DLD1 (cell line): ENCODE measurements at regions not wholly inside any gene's neighbourhood (a gene's known extent, or its start where the extent isn't known, plus 50 kb on each side); places are given as distances from the start of the nearest gene placed in this dataset.

Experiments used
- in situ Hi-C: cut with HindIII; loops from 2 replicates; pipeline ENCODE4 v1.10.0; 2017; ENCODE audit warnings: low sequenced_read_pairs

GRCh38 chr4:19999775-20000414 lies 251.8 kb upstream of the SLIT2 start:
- in situ Hi-C loops = no loop called here

GRCh38 chr4:19999276-19999675 lies 252.4 kb upstream of the SLIT2 start:
- in situ Hi-C loops = no loop called here

- in situ Hi-C loops = no loop called here
These were observed 258.5 kb upstream of the SLIT2 start for GRCh38 chr4:19993242-19993641.

- in situ Hi-C loops = no loop called here
These were observed 259.1 kb upstream of the SLIT2 start for GRCh38 chr4:19992471-19993093.

GRCh38 chr4:19987746-19988145 lies 264.0 kb upstream of the SLIT2 start:
- in situ Hi-C loops = no loop called here

- in situ Hi-C loops = no loop called here
These were observed 268.6 kb upstream of the SLIT2 start for GRCh38 chr4:19983072-19983471.

- in situ Hi-C loops = no loop called here
These were observed 269.1 kb upstream of the SLIT2 start for GRCh38 chr4:19982556-19982955.

- in situ Hi-C loops = no loop called here
These were observed 279.9 kb upstream of the SLIT2 start for GRCh38 chr4:19971829-19972228.

GRCh38 chr4:19969492-19969891 lies 282.2 kb upstream of the SLIT2 start:
- in situ Hi-C loops = no loop called here

- in situ Hi-C loops = no loop called here
These were observed 290.6 kb upstream of the SLIT2 start for GRCh38 chr4:19961091-19961490.

GRCh38 chr4:19958848-19959247 lies 292.9 kb upstream of the SLIT2 start:
- in situ Hi-C loops = no loop called here

GRCh38 chr4:19947349-19947748 lies 304.4 kb upstream of the SLIT2 start:
- in situ Hi-C loops = no loop called here

GRCh38 chr4:19945979-19946380 lies 305.7 kb upstream of the SLIT2 start:
- in situ Hi-C loops = no loop called here

GRCh38 chr4:19945501-19945900 lies 306.2 kb upstream of the SLIT2 start:
- in situ Hi-C loops = no loop called here

- in situ Hi-C loops = no loop called here
These were observed 306.9 kb upstream of the SLIT2 start for GRCh38 chr4:19944806-19945205.

- in situ Hi-C loops = no loop called here
These were observed 307.5 kb upstream of the SLIT2 start for GRCh38 chr4:19944251-19944650.

GRCh38 chr4:19941434-19941833 lies 310.3 kb upstream of the SLIT2 start:
- in situ Hi-C loops = no loop called here

GRCh38 chr4:19940861-19941260 lies 310.8 kb upstream of the SLIT2 start:
- in situ Hi-C loops = no loop called here

- in situ Hi-C loops = no loop called here
These were observed 315.2 kb upstream of the SLIT2 start for GRCh38 chr4:19936476-19936875.

- in situ Hi-C loops = no loop called here
These were observed 321.0 kb upstream of the SLIT2 start for GRCh38 chr4:19930742-19931141.

- in situ Hi-C loops = no loop called here
These were observed 324.3 kb upstream of the SLIT2 start for GRCh38 chr4:19927381-19927780.

GRCh38 chr4:19925516-19925915 lies 326.2 kb upstream of the SLIT2 start:
- in situ Hi-C loops = no loop called here

GRCh38 chr4:19924761-19925160 lies 326.9 kb upstream of the SLIT2 start:
- in situ Hi-C loops = no loop called here
